Choroid plexus epithelial cell (primary cell): ENCODE measurements at regions not wholly inside any gene's neighbourhood (a gene's known extent, or its start where the extent isn't known, plus 50 kb on each side); places are given as distances from the start of the nearest gene placed in this dataset.

Experiments used
- DNase-seq: peaks from one replicate; pipeline ENCODE4 v3.0.0-alpha.2; 2010; ENCODE audit warnings: low read depth
- H3K4me3 ChIP-seq: 2 replicates; pipeline ENCODE4 v1.5.1; 2011; ENCODE audit warnings: low read depth, mild to moderate bottlenecking, control low read depth, low read length, moderate library complexity
- TF ChIP-seq, protein P1 (sequence below): conservative IDR thresholded peaks from 2 replicates; pipeline ENCODE4 v1.5.1; 2011; ENCODE audit warnings: low read depth, mild to moderate bottlenecking, control low read depth, inconsistent platforms, low read length, moderate library complexity

DNA sequence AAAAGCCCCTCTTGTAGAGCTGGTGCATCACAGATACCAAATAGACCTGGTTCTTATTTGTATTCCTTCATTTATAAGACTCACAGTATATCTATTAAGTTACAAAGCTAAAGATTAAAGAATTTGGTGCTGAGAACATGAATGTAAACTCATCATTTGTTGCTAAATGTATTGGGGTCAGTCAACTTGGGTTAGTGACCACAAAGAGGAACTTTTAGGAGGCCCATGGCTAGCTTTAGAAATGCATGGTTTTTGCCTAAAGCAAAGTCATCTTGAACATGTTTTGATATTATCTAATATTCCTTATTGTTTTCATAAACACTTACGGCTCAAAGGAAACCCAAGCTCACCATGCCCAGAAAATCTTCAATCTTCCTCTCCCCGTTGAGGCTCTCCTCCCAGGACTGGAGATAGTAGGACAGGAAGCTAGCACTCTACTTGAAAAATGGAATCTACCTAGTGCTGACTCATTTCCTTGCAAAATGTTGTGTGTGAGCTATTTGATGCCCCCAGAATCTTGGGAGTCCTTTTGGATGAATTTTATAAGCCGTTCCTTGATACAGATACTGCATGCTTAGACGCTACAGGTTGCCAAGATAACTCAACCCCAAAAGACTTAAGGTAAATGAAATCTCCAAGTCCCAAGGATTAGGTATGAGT lies 121.4 kb downstream of the BMP2 start:
- TF ChIP-seq, protein P1, sequence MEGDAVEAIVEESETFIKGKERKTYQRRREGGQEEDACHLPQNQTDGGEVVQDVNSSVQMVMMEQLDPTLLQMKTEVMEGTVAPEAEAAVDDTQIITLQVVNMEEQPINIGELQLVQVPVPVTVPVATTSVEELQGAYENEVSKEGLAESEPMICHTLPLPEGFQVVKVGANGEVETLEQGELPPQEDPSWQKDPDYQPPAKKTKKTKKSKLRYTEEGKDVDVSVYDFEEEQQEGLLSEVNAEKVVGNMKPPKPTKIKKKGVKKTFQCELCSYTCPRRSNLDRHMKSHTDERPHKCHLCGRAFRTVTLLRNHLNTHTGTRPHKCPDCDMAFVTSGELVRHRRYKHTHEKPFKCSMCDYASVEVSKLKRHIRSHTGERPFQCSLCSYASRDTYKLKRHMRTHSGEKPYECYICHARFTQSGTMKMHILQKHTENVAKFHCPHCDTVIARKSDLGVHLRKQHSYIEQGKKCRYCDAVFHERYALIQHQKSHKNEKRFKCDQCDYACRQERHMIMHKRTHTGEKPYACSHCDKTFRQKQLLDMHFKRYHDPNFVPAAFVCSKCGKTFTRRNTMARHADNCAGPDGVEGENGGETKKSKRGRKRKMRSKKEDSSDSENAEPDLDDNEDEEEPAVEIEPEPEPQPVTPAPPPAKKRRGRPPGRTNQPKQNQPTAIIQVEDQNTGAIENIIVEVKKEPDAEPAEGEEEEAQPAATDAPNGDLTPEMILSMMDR = no peak
- H3K4me3 ChIP-seq = no peak overlapping the region
- no peak for DNase-seq

DNA sequence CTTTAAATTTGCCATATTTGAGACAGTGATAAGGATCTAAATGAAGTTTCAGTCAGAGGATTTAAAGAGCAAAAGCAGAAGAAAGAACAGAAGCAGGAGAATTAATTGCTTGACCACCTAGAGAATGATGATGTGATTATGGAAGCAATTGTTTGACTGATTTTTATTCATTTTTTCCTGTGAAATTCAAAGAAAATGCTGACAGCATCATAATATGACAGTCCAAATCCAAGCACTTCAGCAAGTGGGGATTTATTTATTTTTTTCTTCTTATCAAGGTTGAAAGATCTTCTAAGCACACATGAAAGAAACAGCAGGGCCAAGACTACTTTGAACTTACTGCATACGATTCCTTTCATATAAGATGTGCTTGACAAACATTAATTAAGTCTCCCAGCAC lies 125.2 kb downstream of the BMP2 start:
- H3K4me3 ChIP-seq = no peak overlapping the region
- DNase-seq = no peak
- TF ChIP-seq, protein P1 = no peak

DNA sequence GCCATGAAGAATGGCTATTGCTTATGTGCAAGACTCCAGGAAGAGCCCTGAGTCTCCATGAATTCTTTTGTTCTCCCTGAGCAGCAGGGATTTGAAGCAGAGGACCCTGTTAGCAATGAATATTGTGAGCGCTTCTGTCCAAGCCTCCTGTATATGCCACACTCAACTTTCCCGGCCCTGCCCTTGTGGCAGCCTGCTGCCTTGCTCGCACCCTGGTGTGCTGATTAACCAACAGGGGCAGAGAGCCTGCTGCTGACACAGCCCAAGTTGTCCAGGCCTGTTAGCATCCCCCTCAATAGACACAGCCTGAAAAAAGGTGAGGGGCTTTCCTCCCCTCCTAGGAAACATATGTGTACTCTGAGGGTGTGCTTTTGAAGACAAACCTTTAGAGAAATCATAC lies 131.4 kb downstream of the BMP2 start:
- TF ChIP-seq, protein P1 = no peak
- DNase-seq = no peak
- H3K4me3 ChIP-seq = no peak overlapping the region

DNA sequence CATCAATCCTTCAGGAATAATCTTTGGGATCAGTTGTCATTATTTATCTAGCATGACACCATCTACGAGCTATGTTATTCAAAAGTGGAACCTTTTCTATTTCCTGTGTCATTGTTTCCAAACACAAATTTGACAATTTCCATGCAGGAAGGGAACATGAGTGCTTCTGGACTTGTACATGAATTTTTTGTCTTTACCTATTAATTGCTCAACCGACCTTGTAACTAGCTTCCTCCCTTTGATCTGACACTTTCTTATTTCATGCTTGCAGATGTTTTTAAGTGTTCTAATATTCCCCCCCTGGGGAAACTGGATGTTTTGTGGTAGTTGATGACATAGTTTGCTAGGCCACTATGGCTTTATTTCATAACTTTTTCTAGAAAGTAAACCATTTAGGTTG lies 139.4 kb downstream of the BMP2 start:
- TF ChIP-seq, protein P1 = no peak
- no peak overlapping the region for H3K4me3 ChIP-seq
- no peak for DNase-seq

DNA sequence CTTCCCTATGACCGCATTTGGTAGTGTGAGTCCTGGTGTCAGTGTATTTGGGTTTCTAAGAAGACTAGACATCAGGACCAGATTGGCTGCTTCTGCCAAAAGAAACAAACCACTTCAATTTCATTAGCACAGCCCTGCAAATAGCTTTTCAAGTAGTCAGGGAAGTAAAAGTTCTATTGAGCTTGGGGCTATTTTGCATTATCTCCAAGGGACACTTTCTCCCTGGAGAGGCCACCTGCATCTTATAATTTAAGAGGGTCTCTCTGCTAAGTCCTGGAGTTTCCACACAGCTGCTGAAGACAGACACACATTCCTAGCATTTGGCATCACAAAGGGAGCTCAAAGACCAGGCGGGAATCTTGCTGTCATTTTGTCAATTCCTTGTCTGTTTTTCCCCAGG lies 141.2 kb downstream of the BMP2 start:
- TF ChIP-seq, protein P1 = no peak
- H3K4me3 ChIP-seq = no peak overlapping the region
- DNase-seq = no peak

DNA sequence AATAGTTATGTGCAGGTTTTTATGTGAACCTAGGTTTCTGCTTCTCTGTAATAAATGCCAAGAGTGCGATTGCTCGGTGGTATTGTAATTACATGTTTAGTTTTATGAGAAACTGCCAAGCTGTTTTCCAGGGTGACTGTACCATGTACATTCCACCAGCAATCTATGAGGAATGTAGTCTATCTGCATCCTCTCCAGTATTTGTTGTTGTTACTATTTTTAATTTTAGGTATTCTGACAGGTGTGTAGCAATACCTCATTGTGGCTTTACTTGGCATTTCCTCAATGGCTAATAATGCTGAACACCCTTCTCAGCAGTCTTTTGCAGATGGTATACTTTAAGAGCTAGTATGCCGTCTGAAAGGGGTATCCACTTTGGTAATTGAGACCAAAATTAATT lies 142.1 kb downstream of the BMP2 start:
- TF ChIP-seq, protein P1 = no peak
- H3K4me3 ChIP-seq = no peak overlapping the region
- DNase-seq = no peak

DNA sequence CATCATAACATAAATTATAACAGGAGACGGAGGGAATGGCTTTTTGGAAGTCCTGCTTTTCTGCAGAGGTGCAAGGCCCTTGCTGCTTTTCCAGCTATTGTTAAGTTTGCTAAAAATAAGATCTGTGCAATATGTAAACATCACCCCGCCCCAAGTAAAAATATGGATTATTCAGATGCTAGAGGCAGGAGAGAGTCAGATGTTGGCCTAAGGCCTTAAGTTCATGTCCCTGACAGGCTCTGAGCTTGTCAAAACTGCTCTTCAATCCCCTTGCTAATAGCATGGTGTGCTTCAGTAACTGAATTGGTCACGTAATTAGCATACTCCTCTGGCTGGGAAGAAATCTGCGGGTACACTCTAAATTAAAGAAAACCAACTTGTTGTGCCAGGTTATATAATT lies 147.5 kb downstream of the BMP2 start:
- no peak for DNase-seq
- TF ChIP-seq, protein P1 = no peak
- no peak overlapping the region for H3K4me3 ChIP-seq
